HEK293 (cell line): ENCODE measurements at regions not wholly inside any gene's neighbourhood (a gene's known extent, or its start where the extent isn't known, plus 50 kb on each side); places are given as distances from the start of the nearest gene placed in this dataset.

Experiments
- CTCF ChIP-seq: fragments of 450-650 bp; formaldehyde crosslinking; IDR thresholded peaks from 2 replicates; pipeline ENCODE4 v1.5.1; 2016; ENCODE audit warnings: missing biosample characterization, missing genetic modification characterization
- MYNN ChIP-seq: fragments of 450-650 bp; formaldehyde crosslinking; IDR thresholded peaks from 2 replicates; pipeline ENCODE4 v1.5.1; 2016; ENCODE audit warnings: missing biosample characterization, missing genetic modification characterization, borderline replicate concordance
- SP7 ChIP-seq: fragments of 450-650 bp; formaldehyde crosslinking; IDR thresholded peaks from 2 replicates; pipeline ENCODE4 v1.5.1; 2016; ENCODE audit warnings: missing biosample characterization, missing genetic modification characterization
- ZBTB21 ChIP-seq: fragments of 450-650 bp; formaldehyde crosslinking; IDR thresholded peaks from 2 replicates; pipeline ENCODE4 v1.5.1; 2017; ENCODE audit warnings: missing biosample characterization, missing genetic modification characterization
- ZNF221 ChIP-seq: fragments of 450-650 bp; formaldehyde crosslinking; IDR thresholded peaks from 2 replicates; pipeline ENCODE4 v1.5.1; 2017; ENCODE audit warnings: missing biosample characterization, missing genetic modification characterization, borderline replicate concordance
- ZNF274 ChIP-seq, 2 experiments: fragments of 200-500 bp in 1 of 2; fragments of 450-650 bp in 1 of 2; sonication (Bioruptor generic) in 1 of 2; formaldehyde crosslinking in 1 of 2; IDR thresholded peaks; 2 replicates each; pipeline versions ENCODE4 v1.5.1 to v1.6.1; 2014 to 2016; ENCODE audit warnings: borderline replicate concordance in 1 of 2, inconsistent platforms in 1 of 2, low read length in 1 of 2, missing biosample characterization in 1 of 2, missing genetic modification characterization in 1 of 2
- ZNF416 ChIP-seq: fragments of 450-650 bp; formaldehyde crosslinking; IDR thresholded peaks from 2 replicates; pipeline ENCODE4 v1.5.1; 2016; ENCODE audit warnings: missing biosample characterization, missing genetic modification characterization
- ZNF449 ChIP-seq: fragments of 450-650 bp; formaldehyde crosslinking; IDR thresholded peaks from 2 replicates; pipeline ENCODE4 v1.5.1; 2017; ENCODE audit warnings: missing biosample characterization, mild to moderate bottlenecking, missing genetic modification characterization, moderate library complexity
- ZNF785 ChIP-seq: fragments of 450-650 bp; formaldehyde crosslinking; IDR thresholded peaks from 2 replicates; pipeline ENCODE4 v1.5.1; 2016; ENCODE audit warnings: missing biosample characterization, missing genetic modification characterization

- no peak for TF ChIP-seq ZBTB21 (tag by site-specific recombination)
- no peak for TF ChIP-seq ZNF449 (tag by site-specific recombination)
- TF ChIP-seq MYNN (tag by site-specific recombination) = no peak
- TF ChIP-seq SP7 (tag by site-specific recombination) = no peak
- no peak for TF ChIP-seq ZNF221 (tag by site-specific recombination)
- no peak for TF ChIP-seq CTCF (tag by site-specific recombination)
- no peak for TF ChIP-seq ZNF274 (IDR thresholded peaks at IDR 0.05; ENCODE audit: low read length)
- TF ChIP-seq ZNF274 (tag by site-specific recombination; IDR thresholded peaks at IDR 0.05; ENCODE audit: borderline replicate concordance) = no peak
- TF ChIP-seq ZNF416 (tag by site-specific recombination) = no peak
- TF ChIP-seq ZNF785 (tag by site-specific recombination) = no peak
Observed at GRCh38 chr3:86149054-86149453, 841.9 kb downstream of the VGLL3 start.
